Adrenal gland (tissue), 9 donors: ENCODE measurements at regions not wholly inside any gene's neighbourhood (a gene's known extent, or its start where the extent isn't known, plus 50 kb on each side); places are given as distances from the start of the nearest gene placed in this dataset.

Experiments
- DNase-seq, 7 donors: peaks; one replicate each; pipeline ENCODE4 v3.0.0-alpha.2; 2019 to 2020
- H3K27ac ChIP-seq, 5 donors: fragments of 200-600 bp; sonication (generic) in 4 of 5; 1 replicate in 3 of 5; 2 replicates in 2 of 5; pipeline versions ENCODE4 v1.5.1 to v1.8.0; 2016 to 2020; ENCODE audit warnings: mild to moderate bottlenecking in 1 of 5
- H3K27me3 ChIP-seq: fragments of 200-600 bp; 2 replicates; pipeline ENCODE4 v1.8.0; 2021
- H3K36me3 ChIP-seq, 2 donors: fragments of 200-600 bp; replicated peaks in 1 of 2; 1 replicate in 1 of 2; 2 replicates in 1 of 2; pipeline versions ENCODE4 v1.5.1 to v1.8.0; 2018 to 2022
- H3K4me1 ChIP-seq, 2 donors: fragments of 200-600 bp; replicated peaks in 1 of 2; 1 replicate in 1 of 2; 2 replicates in 1 of 2; pipeline versions ENCODE4 v1.5.1 to v1.8.0; 2018 to 2021
- H3K4me3 ChIP-seq, 4 donors: fragments of 200-600 bp; sonication (generic) in 3 of 4; one replicate each; pipeline ENCODE4 v1.5.1; 2016 to 2018
- H3K9me3 ChIP-seq, 3 donors: fragments of 200-600 bp; sonication (generic) in 1 of 3; replicated peaks in 1 of 3; 1 replicate in 2 of 3; 2 replicates in 1 of 3; pipeline versions ENCODE4 v1.5.1 to v1.8.0; 2016 to 2021
- CTCF ChIP-seq, 6 experiments: fragments of 450-650 bp in 4 of 6; fragments of 200-600 bp in 2 of 6; sonication (generic) in 1 of 6; IDR thresholded peaks; 1 replicate in 5 of 6; 2 replicates in 1 of 6; pipeline versions ENCODE4 v1.5.1 to v1.8.0; 2016 to 2021; ENCODE audit warnings: antibody characterized with exemption in 6 of 6, mild to moderate bottlenecking in 2 of 6, moderate library complexity in 1 of 6
- POLR2A ChIP-seq, 2 donors: fragments of 450-650 bp; IDR thresholded peaks; one replicate each; pipeline ENCODE4 v1.6.1; 2017; ENCODE audit warnings: antibody characterized with exemption in 2 of 2, mild to moderate bottlenecking in 2 of 2, moderate library complexity in 1 of 2
- WGBS, 4 donors: extraction: QIAGEN DNeasy Blood & Tissue Kit in 2 of 4; methylation state at CpG; one replicate each; pipeline versions ENCODE4 v1.1.5 to v1.1.7; 2013 to 2017; 5-methylcytosine and 5-hydroxymethylcytosine counted together
- intact Hi-C, 2 donors: fragments of 100-400 bp; cut with DNase I; formaldehyde crosslinking; loops; one replicate each; pipeline versions ENCODE4 v1.14.1 to v1.15.0; 2022 to 2023
- donor health status: healthy with polysubstance abuse.
- donor health status: Bipolar disorder and iron deficiency.
- donor health status: DM: yes; HTN: yes; CAD: no.
- donor health status: DM: no; HTN: no; CAD: no.
- donor health status: DM: no; HTN: no; CAD: no.

GRCh38 chr10:3949711-3950110 lies 164.7 kb upstream of the KLF6 start:
- Histone ChIP-seq H3K27me3 (no peaks in the 10 kb centered on the region), H3K36me3 (no peaks in the 10 kb centered on the region), H3K27ac (no peak overlapping the region), H3K9me3 (no peaks in the 10 kb centered on the region), H3K4me1 (peaks cover 0 to 3% of the 10 kb centered on the region in 2 donors), H3K4me3 (no peak overlapping the region)
- 80 to 82% (median 81%) methylated on average over 10 of the region's 10 CpGs for WGBS, 4 donors
- no peak for DNase-seq
- TF ChIP-seq POLR2A (IDR thresholded peaks at IDR 0.05) (no peak), CTCF (IDR thresholded peaks at IDR 0.05) (no peak)
- intact Hi-C loops, result no loop called here

GRCh38 chr10:3948843-3949242 lies 163.8 kb upstream of the KLF6 start:
- H3K4me1 ChIP-seq, result no peaks in the 10 kb centered on the region
- no peak overlapping the region for H3K27ac ChIP-seq
- H3K9me3 ChIP-seq, result no peaks in the 10 kb centered on the region
- TF ChIP-seq POLR2A (IDR thresholded peaks at IDR 0.05), result no peak
- no peak for TF ChIP-seq CTCF (IDR thresholded peaks at IDR 0.05)
- no peaks in the 10 kb centered on the region for H3K36me3 ChIP-seq
- H3K4me3 ChIP-seq, result no peak overlapping the region
- intact Hi-C loops, result no loop called here
- no peaks in the 10 kb centered on the region for H3K27me3 ChIP-seq
- WGBS, 4 donors, result 67 to 79% (median 71%) methylated on average over 8 to 9 of the region's 9 CpGs
- peak in 6 of 7 donors; percentile 20 to 77 (median 43) for DNase-seq

- no peaks in the 10 kb centered on the region for H3K36me3 ChIP-seq
- H3K4me3 ChIP-seq, result no peak overlapping the region
- no peaks in the 10 kb centered on the region for H3K4me1 ChIP-seq
- TF ChIP-seq CTCF (IDR thresholded peaks at IDR 0.05) (no peak), POLR2A (IDR thresholded peaks at IDR 0.05) (no peak)
- intact Hi-C loops, result no loop called here
- no peak for DNase-seq
- no peak overlapping the region for H3K27ac ChIP-seq
- no peaks in the 10 kb centered on the region for H3K27me3 ChIP-seq
- no peaks in the 10 kb centered on the region for H3K9me3 ChIP-seq
- 87 to 90% (median 88%) methylated on average over 9 of the region's 9 CpGs for WGBS, 4 donors
Observed at GRCh38 chr10:3946234-3947229, 161.5 kb upstream of the KLF6 start.

GRCh38 chr10:3945026-3945425 lies 160.0 kb upstream of the KLF6 start:
- no peak for DNase-seq
- Histone ChIP-seq H3K36me3 (no peaks in the 10 kb centered on the region), H3K27me3 (no peaks in the 10 kb centered on the region), H3K27ac (no peak overlapping the region), H3K9me3 (no peaks in the 10 kb centered on the region), H3K4me1 (no peaks in the 10 kb centered on the region), H3K4me3 (no peak overlapping the region)
- 88 to 94% (median 91%) methylated on average over 5 of the region's 5 CpGs for WGBS, 4 donors
- intact Hi-C loops, result no loop called here
- TF ChIP-seq POLR2A (IDR thresholded peaks at IDR 0.05) (no peak), CTCF (IDR thresholded peaks at IDR 0.05) (no peak)
